ENCODE measurements at regions not wholly inside any gene's neighbourhood (a gene's known extent, or its start where the extent isn't known, plus 50 kb on each side); places are given as distances from the start of the nearest gene placed in this dataset.

- no peak for DNase-seq
These were observed 143.3 kb downstream of the C1D start for GRCh38 chr2:67919490-67919889.

GRCh38 chr2:67922080-67922785 is 140.6 kb downstream of the C1D start:
- no peak for DNase-seq

- no peak for DNase-seq
These were observed 139.1 kb downstream of the C1D start for GRCh38 chr2:67923696-67924095.

- DNase-seq, result no peak
These were observed 135.3 kb downstream of the C1D start for GRCh38 chr2:67927501-67927900.

- no peak for DNase-seq
These were observed 132.6 kb downstream of the C1D start for GRCh38 chr2:67930156-67930555.

- no peak for DNase-seq
These were observed 125.8 kb downstream of the C1D start for GRCh38 chr2:67936969-67937368.

GRCh38 chr2:67938053-67938452 is 124.8 kb downstream of the C1D start:
- DNase-seq, result no peak

GRCh38 chr2:67945056-67945455 is 117.7 kb downstream of the C1D start:
- DNase-seq, result no peak

- no peak for DNase-seq
These were observed 116.9 kb downstream of the C1D start for GRCh38 chr2:67945940-67946339.

GRCh38 chr2:67948057-67948456 is 114.7 kb downstream of the C1D start:
- no peak for DNase-seq

GRCh38 chr2:67948506-67948905 is 114.3 kb downstream of the C1D start:
- no peak for DNase-seq

- no peak for DNase-seq
These were observed 112.8 kb downstream of the C1D start for GRCh38 chr2:67950018-67950417.

- DNase-seq, result no peak
These were observed 111.9 kb downstream of the C1D start for GRCh38 chr2:67950919-67951318.

GRCh38 chr2:67952066-67952465 is 110.7 kb downstream of the C1D start:
- DNase-seq, result no peak

- no peak for DNase-seq
These were observed 108.6 kb downstream of the C1D start for GRCh38 chr2:67954093-67954748.

GRCh38 chr2:67955748-67956603 is 106.8 kb downstream of the C1D start:
- DNase-seq, result no peak

GRCh38 chr2:67965246-67965645 is 97.6 kb downstream of the C1D start:
- no peak for DNase-seq

- DNase-seq, result no peak
These were observed 92.7 kb downstream of the C1D start for GRCh38 chr2:67970071-67970470.

- DNase-seq, result no peak
These were observed 92.3 kb downstream of the C1D start for GRCh38 chr2:67970542-67970941.

GRCh38 chr2:67974559-67975430 is 88.0 kb downstream of the C1D start:
- no peak for DNase-seq

- DNase-seq, result no peak
These were observed 85.3 kb downstream of the C1D start for GRCh38 chr2:67977464-67977863.

GRCh38 chr2:67982956-67983355 is 79.8 kb downstream of the C1D start:
- no peak for DNase-seq

- no peak for DNase-seq
These were observed 78.2 kb downstream of the C1D start for GRCh38 chr2:67984600-67984999.

Measured in hindlimb muscle (tissue), 1 donor.